Psoas muscle (tissue), 7 donors: ENCODE measurements at regions not wholly inside any gene's neighbourhood (a gene's known extent, or its start where the extent isn't known, plus 50 kb on each side); places are given as distances from the start of the nearest gene placed in this dataset.
"Not testable (repeated sequence)": the region's sequence is repeated elsewhere in the genome, so short reads cannot be mapped to it uniquely, and the experiment has no call there.

ENCODE experiments used
- ATAC-seq, 4 donors: fragments of 200-7000 bp; cut with Tn5 transposase; one replicate each; pipeline ENCODE4 v1.9.1; 2020; ENCODE audit warnings: moderate library complexity in 3 of 4, mild to moderate bottlenecking in 2 of 4
- DNase-seq, 2 donors: peaks; one replicate each; pipeline ENCODE4 v3.0.0-alpha.2; 2020
- H3K27ac ChIP-seq: fragments of 200-600 bp; one replicate; pipeline ENCODE4 v1.8.0; 2022
- H3K27me3 ChIP-seq, 3 donors: fragments of 200-600 bp in 1 of 3; one replicate each; pipeline versions ENCODE4 v1.6.1 to v1.8.0; 2013 to 2022; ENCODE audit warnings: low read length in 2 of 3, mild to moderate bottlenecking in 2 of 3, moderate library complexity in 1 of 3; ENCODE audit not compliant: insufficient read depth in 3 of 3
- H3K36me3 ChIP-seq, 2 donors: fragments of 200-600 bp in 1 of 2; one replicate each; pipeline versions ENCODE4 v1.6.1 to v1.8.0; 2013 to 2022; ENCODE audit warnings: low read depth in 1 of 2, mild to moderate bottlenecking in 1 of 2, moderate library complexity in 1 of 2; ENCODE audit not compliant: insufficient read depth in 1 of 2
- H3K4me1 ChIP-seq: fragments of 200-600 bp; one replicate; pipeline ENCODE4 v1.8.0; 2022
- H3K4me3 ChIP-seq: fragments of 200-600 bp; one replicate; pipeline ENCODE4 v1.8.0; 2022; ENCODE audit warnings: mild to moderate bottlenecking
- H3K9me3 ChIP-seq: fragments of 200-600 bp; one replicate; pipeline ENCODE4 v1.8.0; 2022
- CTCF ChIP-seq: fragments of 200-600 bp; IDR thresholded peaks from one replicate; pipeline ENCODE4 v1.8.0; 2022; ENCODE audit warnings: antibody characterized with exemption
- WGBS, 3 donors: extraction: QIAGEN DNeasy Blood & Tissue Kit; methylation state at CpG; one replicate each; pipeline versions ENCODE4 v1.1.6 to v1.1.7; 2013; 5-methylcytosine and 5-hydroxymethylcytosine counted together
- intact Hi-C, 2 donors: fragments of 100-400 bp; cut with DNase I; formaldehyde crosslinking; loops; one replicate each; pipeline versions ENCODE4 v1.11.0 to v1.14.2; 2022
- donor health status: healthy with polysubstance abuse.
- donor health status: DM: no; HTN: no; CAD: no; lungs with moderate emphysema.
- donor health status: Bipolar disorder and iron deficiency.
- donor health status: healthy.
- donor health status: DM: yes; HTN: yes; CAD: no.
- donor health status: DM: no; HTN: no; CAD: no.
- donor health status: DM: yes; HTN: yes; CAD: no.

- H3K36me3 ChIP-seq, result peaks cover 0 to 15% of the 10 kb centered on the region in 2 donors
- H3K4me1 ChIP-seq, ATAC-seq, H3K27ac ChIP-seq, H3K4me3 ChIP-seq, intact Hi-C loops, H3K27me3 ChIP-seq, H3K9me3 ChIP-seq, DNase-seq: not testable (repeated sequence)
- 67 to 73% (median 67%) methylated on average over 8 of the region's 8 CpGs for WGBS, 3 donors
Observed at GRCh38 chr9:40999952-41000700, 128.4 kb downstream of the FOXD4L6 start.

- ATAC-seq, DNase-seq, H3K27ac ChIP-seq, H3K4me3 ChIP-seq, H3K27me3 ChIP-seq, H3K9me3 ChIP-seq, intact Hi-C loops: not testable (repeated sequence)
- peaks cover 0 to 22% of the 10 kb centered on the region in 2 donors for H3K36me3 ChIP-seq
- WGBS, 3 donors, result 85 to 90% (median 88%) methylated on average over 4 of the region's 4 CpGs
- peaks cover 17% of the 10 kb centered on the region for H3K4me1 ChIP-seq
Observed at GRCh38 chr9:40995490-40995889, 133.0 kb downstream of the FOXD4L6 start.

GRCh38 chr9:40993842-40994241, 134.6 kb downstream of the FOXD4L6 start:
- DNase-seq, ATAC-seq: not testable (repeated sequence)

GRCh38 chr9:40993375-40993774, 135.1 kb downstream of the FOXD4L6 start:
- WGBS, 3 donors, result 89 to 93% (median 93%) methylated on average over 3 of the region's 4 CpGs
- H3K27me3 ChIP-seq, H3K27ac ChIP-seq, H3K9me3 ChIP-seq, intact Hi-C loops, DNase-seq, ATAC-seq: not testable (repeated sequence)
- peak overlapping the region; percentile 88 for H3K4me3 ChIP-seq
- peaks cover 0 to 20% of the 10 kb centered on the region in 2 donors for H3K36me3 ChIP-seq
- H3K4me1 ChIP-seq, result peaks cover 17% of the 10 kb centered on the region

More at GRCh38 chr9:40993842-40994241, 134.6 kb downstream of the FOXD4L6 start:
- H3K27ac ChIP-seq, H3K9me3 ChIP-seq, H3K27me3 ChIP-seq, intact Hi-C loops: not testable (repeated sequence)
- Histone ChIP-seq H3K4me1 (peaks cover 17% of the 10 kb centered on the region), H3K36me3 (peaks cover 0 to 18% of the 10 kb centered on the region in 2 donors), H3K4me3 (peak overlapping the region; percentile 88)
- 58 to 69% (median 65%) methylated on average over 2 of the region's 2 CpGs for WGBS, 3 donors

- intact Hi-C loops, H3K9me3 ChIP-seq, H3K27me3 ChIP-seq: not testable (repeated sequence)
- Histone ChIP-seq H3K4me3 (peak overlapping the region; percentile 88), H3K4me1 (peaks cover 17% of the 10 kb centered on the region), H3K27ac (peak overlapping the region; percentile 95), H3K36me3 (peaks cover 0 to 20% of the 10 kb centered on the region in 2 donors)
- DNase-seq (peak; percentile 66 to 85), ATAC-seq (peak; percentile 25 to 39 (median 32))
- 8 to 14% (median 14%) methylated on average over 25 of the region's 25 CpGs for WGBS, 3 donors
Observed at GRCh38 chr9:40992472-40992821, 136.0 kb downstream of the FOXD4L6 start.

- intact Hi-C loops, H3K9me3 ChIP-seq, H3K27me3 ChIP-seq: not testable (repeated sequence)
- peak; percentile 93 for TF ChIP-seq CTCF
- Histone ChIP-seq H3K36me3 (peaks cover 0 to 20% of the 10 kb centered on the region in 2 donors), H3K4me3 (peak overlapping the region; percentile 88), H3K27ac (peak overlapping the region; percentile 95), H3K4me1 (peaks cover 17% of the 10 kb centered on the region)
- DNase-seq (peak; percentile 97 to 99), ATAC-seq (peak; percentile 100)
- 11 to 14% (median 12%) methylated on average over 54 of the region's 54 CpGs for WGBS, 3 donors
Observed at GRCh38 chr9:40991741-40992471, 136.6 kb downstream of the FOXD4L6 start.

GRCh38 chr9:40991100-40991740, 137.3 kb downstream of the FOXD4L6 start:
- ATAC-seq, DNase-seq, intact Hi-C loops, H3K27me3 ChIP-seq, H3K9me3 ChIP-seq: not testable (repeated sequence)
- Histone ChIP-seq H3K4me1 (peaks cover 17% of the 10 kb centered on the region), H3K36me3 (peaks cover 0 to 17% of the 10 kb centered on the region in 2 donors), H3K27ac (peak overlapping the region; percentile 95), H3K4me3 (peak overlapping the region; percentile 88)
- WGBS, 3 donors, result 49 to 54% (median 50%) methylated on average over 20 of the region's 20 CpGs

- WGBS, 3 donors, result 72 to 82% (median 74%) methylated on average over 2 of the region's 2 CpGs
- H3K27ac ChIP-seq, H3K9me3 ChIP-seq, DNase-seq, ATAC-seq, intact Hi-C loops, H3K36me3 ChIP-seq, H3K4me3 ChIP-seq, H3K27me3 ChIP-seq, H3K4me1 ChIP-seq: not testable (repeated sequence)
Observed at GRCh38 chr9:40986332-40986731, 142.1 kb downstream of the FOXD4L6 start.

GRCh38 chr9:40975351-40975750, 153.1 kb downstream of the FOXD4L6 start:
- H3K4me3 ChIP-seq, H3K36me3 ChIP-seq, H3K27ac ChIP-seq, ATAC-seq, H3K4me1 ChIP-seq, H3K9me3 ChIP-seq, intact Hi-C loops, H3K27me3 ChIP-seq: not testable (repeated sequence)
- DNase-seq, result peak in 1 of 2 donors; percentile 52
- 88 to 95% (median 92%) methylated on average over 17 of the region's 17 CpGs for WGBS, 3 donors

- H3K4me3 ChIP-seq, H3K36me3 ChIP-seq, H3K27ac ChIP-seq, H3K4me1 ChIP-seq, DNase-seq, H3K9me3 ChIP-seq, ATAC-seq, intact Hi-C loops, H3K27me3 ChIP-seq: not testable (repeated sequence)
- WGBS, 3 donors, result 85% methylated on average over 9 to 10 of the region's 10 CpGs
Observed at GRCh38 chr9:40974912-40975311, 153.6 kb downstream of the FOXD4L6 start.
